ENCODE measurements at regions not wholly inside any gene's neighbourhood (a gene's known extent, or its start where the extent isn't known, plus 50 kb on each side); places are given as distances from the start of the nearest gene placed in this dataset.

GRCh38 chr3:177921153-177921552, 615.1 kb upstream of the KCNMB2 start:
- WGBS = 75% methylated on average over 3 of the region's 3 CpGs
- H3K9me3 ChIP-seq (ENCODE audit: control insufficient read depth in 4 of 4, low read length in 3 of 4) = no peaks in the 10 kb centered on the region
- no peak for DNase-seq (ENCODE audit: low spot score)
- H3K27me3 ChIP-seq (ENCODE audit: control insufficient read depth in 4 of 4, insufficient read depth in 4 of 4, low read length in 3 of 4) = no peaks in the 10 kb centered on the region
- no peaks in the 10 kb centered on the region for H3K4me1 ChIP-seq (ENCODE audit: control insufficient read depth in 4 of 4, insufficient read depth in 4 of 4, low read length in 3 of 4)
- H3K4me3 ChIP-seq (ENCODE audit: low read depth in 1 of 3, low read length in 3 of 3) = no peak overlapping the region
- H3K27ac ChIP-seq (ENCODE audit: low read depth in 1 of 2, low read length in 2 of 2) = no peak overlapping the region
- TF ChIP-seq, protein P1, sequence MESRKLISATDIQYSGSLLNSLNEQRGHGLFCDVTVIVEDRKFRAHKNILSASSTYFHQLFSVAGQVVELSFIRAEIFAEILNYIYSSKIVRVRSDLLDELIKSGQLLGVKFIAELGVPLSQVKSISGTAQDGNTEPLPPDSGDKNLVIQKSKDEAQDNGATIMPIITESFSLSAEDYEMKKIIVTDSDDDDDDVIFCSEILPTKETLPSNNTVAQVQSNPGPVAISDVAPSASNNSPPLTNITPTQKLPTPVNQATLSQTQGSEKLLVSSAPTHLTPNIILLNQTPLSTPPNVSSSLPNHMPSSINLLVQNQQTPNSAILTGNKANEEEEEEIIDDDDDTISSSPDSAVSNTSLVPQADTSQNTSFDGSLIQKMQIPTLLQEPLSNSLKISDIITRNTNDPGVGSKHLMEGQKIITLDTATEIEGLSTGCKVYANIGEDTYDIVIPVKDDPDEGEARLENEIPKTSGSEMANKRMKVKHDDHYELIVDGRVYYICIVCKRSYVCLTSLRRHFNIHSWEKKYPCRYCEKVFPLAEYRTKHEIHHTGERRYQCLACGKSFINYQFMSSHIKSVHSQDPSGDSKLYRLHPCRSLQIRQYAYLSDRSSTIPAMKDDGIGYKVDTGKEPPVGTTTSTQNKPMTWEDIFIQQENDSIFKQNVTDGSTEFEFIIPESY (IDR thresholded peaks at IDR 0.05) = no peak
- no peak for TF ChIP-seq RAD21 (IDR thresholded peaks at IDR 0.05)
- TF ChIP-seq JUND (IDR thresholded peaks at IDR 0.05) = no peak
- TF ChIP-seq HNF4G (IDR thresholded peaks at IDR 0.05) = no peak
- TF ChIP-seq, protein P2, sequence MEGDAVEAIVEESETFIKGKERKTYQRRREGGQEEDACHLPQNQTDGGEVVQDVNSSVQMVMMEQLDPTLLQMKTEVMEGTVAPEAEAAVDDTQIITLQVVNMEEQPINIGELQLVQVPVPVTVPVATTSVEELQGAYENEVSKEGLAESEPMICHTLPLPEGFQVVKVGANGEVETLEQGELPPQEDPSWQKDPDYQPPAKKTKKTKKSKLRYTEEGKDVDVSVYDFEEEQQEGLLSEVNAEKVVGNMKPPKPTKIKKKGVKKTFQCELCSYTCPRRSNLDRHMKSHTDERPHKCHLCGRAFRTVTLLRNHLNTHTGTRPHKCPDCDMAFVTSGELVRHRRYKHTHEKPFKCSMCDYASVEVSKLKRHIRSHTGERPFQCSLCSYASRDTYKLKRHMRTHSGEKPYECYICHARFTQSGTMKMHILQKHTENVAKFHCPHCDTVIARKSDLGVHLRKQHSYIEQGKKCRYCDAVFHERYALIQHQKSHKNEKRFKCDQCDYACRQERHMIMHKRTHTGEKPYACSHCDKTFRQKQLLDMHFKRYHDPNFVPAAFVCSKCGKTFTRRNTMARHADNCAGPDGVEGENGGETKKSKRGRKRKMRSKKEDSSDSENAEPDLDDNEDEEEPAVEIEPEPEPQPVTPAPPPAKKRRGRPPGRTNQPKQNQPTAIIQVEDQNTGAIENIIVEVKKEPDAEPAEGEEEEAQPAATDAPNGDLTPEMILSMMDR (IDR thresholded peaks at IDR 0.05; ENCODE audit: low read depth, low read length, missing input control) = no peak
- TF ChIP-seq NR2F2 (IDR thresholded peaks at IDR 0.05) = no peak
- no peak for TF ChIP-seq MAX (IDR thresholded peaks at IDR 0.05)
- H3K36me3 ChIP-seq (ENCODE audit: control insufficient read depth in 4 of 4, insufficient read depth in 3 of 4, low read depth in 1 of 4, low read length in 3 of 4) = no peaks in the 10 kb centered on the region
- no peak overlapping the region for H3K9ac ChIP-seq (ENCODE audit: low read depth in 1 of 2, low read length in 2 of 2)

DNA sequence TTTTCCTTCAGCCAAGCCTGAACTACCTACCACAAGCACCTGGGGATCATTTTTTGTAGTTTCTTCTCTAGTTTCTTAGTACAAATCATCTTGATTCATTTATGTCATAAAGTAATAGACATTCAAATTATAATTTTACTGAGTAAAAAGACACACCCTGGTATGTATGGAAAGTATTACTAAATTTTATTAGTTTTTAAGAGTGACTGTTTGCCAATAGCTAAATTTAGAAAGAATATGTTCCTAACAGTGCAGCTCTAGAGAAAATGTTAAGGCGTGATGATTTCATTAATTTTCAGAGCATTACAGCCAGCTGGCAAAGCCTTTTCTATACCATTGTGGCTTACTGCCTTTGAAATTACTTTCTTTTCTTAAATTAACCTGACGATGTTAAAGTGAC, 612.0 kb upstream of the KCNMB2 start:
- H3K4me3 ChIP-seq (ENCODE audit: low read depth in 1 of 3, low read length in 3 of 3) = no peak overlapping the region
- WGBS = 96% methylated on average over 2 of the region's 2 CpGs

More for the DNA sequence above, 612.0 kb upstream of the KCNMB2 start:
- DNase-seq (ENCODE audit: low spot score) = no peak
- no peak overlapping the region for H3K9ac ChIP-seq (ENCODE audit: low read depth in 1 of 2, low read length in 2 of 2)
- TF ChIP-seq NR2F2 (IDR thresholded peaks at IDR 0.05) (no peak), EGR1 (IDR thresholded peaks at IDR 0.05; ENCODE audit: low read depth in 2 of 2) (no peak), FOXA2 (IDR thresholded peaks at IDR 0.05) (no peak), TAF1 (conservative IDR thresholded peaks at IDR 0.05) (no peak), REST (IDR thresholded peaks at IDR 0.05) (no peak), YY1 (IDR thresholded peaks at IDR 0.05) (no peak), RAD21 (IDR thresholded peaks at IDR 0.05) (no peak)
- TF ChIP-seq, protein P2 (IDR thresholded peaks at IDR 0.05; ENCODE audit: low read depth, low read length, missing input control) = no peak
- TF ChIP-seq, protein P1 (IDR thresholded peaks at IDR 0.05) = no peak
- TF ChIP-seq, protein P3, sequence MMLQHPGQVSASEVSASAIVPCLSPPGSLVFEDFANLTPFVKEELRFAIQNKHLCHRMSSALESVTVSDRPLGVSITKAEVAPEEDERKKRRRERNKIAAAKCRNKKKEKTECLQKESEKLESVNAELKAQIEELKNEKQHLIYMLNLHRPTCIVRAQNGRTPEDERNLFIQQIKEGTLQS (IDR thresholded peaks at IDR 0.05) = no peak
- no peaks in the 10 kb centered on the region for H3K36me3 ChIP-seq (ENCODE audit: control insufficient read depth in 4 of 4, insufficient read depth in 3 of 4, low read depth in 1 of 4, low read length in 3 of 4)
- H3K9me3 ChIP-seq (ENCODE audit: control insufficient read depth in 4 of 4, low read length in 3 of 4) = no peaks in the 10 kb centered on the region
- no peaks in the 10 kb centered on the region for H3K27me3 ChIP-seq (ENCODE audit: control insufficient read depth in 4 of 4, insufficient read depth in 4 of 4, low read length in 3 of 4)
- no peaks in the 10 kb centered on the region for H3K4me1 ChIP-seq (ENCODE audit: control insufficient read depth in 4 of 4, insufficient read depth in 4 of 4, low read length in 3 of 4)
- H3K27ac ChIP-seq (ENCODE audit: low read depth in 1 of 2, low read length in 2 of 2) = no peak overlapping the region
